ENCODE measurements at regions not wholly inside any gene's neighbourhood (a gene's known extent, or its start where the extent isn't known, plus 50 kb on each side); places are given as distances from the start of the nearest gene placed in this dataset.

- Histone ChIP-seq H3K79me2 (ENCODE audit: low read length) (no peaks in the 10 kb centered on the region), H3K4me1 (ENCODE audit: low read length) (peaks cover 9% of the 10 kb centered on the region), H4K20me1 (ENCODE audit: insufficient read depth, low read depth, low read length) (no peaks in the 10 kb centered on the region), H3K9me3 (ENCODE audit: low read length) (peaks cover 5% of the 10 kb centered on the region; the same call in 1 of the 2 replicates), H3K9ac (ENCODE audit: low read length) (no peak overlapping the region), H2AFZ (ENCODE audit: low read length) (peak overlapping the region; percentile 84), H3K27ac (ENCODE audit: low read length) (no peak overlapping the region), H3K4me2 (ENCODE audit: low read depth, low read length, poor library complexity, severe bottlenecking) (peak overlapping the region; percentile 24), H3K9me2 (replicated peaks; ENCODE audit: insufficient read depth, low read length) (no peaks in the 10 kb centered on the region), H3K36me3 (ENCODE audit: insufficient read depth, low read length) (no peaks in the 10 kb centered on the region), H3K4me3 (ENCODE audit: low read length) (0 out of 2 replicates have a peak overlapping the region, but pooled peaks have one; percentile 17), H3K27me3 (ENCODE audit: low read length) (no peaks in the 10 kb centered on the region)
- peak; percentile 58 for DNase-seq
These were observed 288.4 kb downstream of the GXYLT1 start for GRCh38 chr12:41856228-41856627.

- Histone ChIP-seq H3K4me1 (ENCODE audit: low read length) (peaks cover 3% of the 10 kb centered on the region; the same call in 1 of the 2 replicates), H3K4me3 (ENCODE audit: low read length) (no peak overlapping the region), H3K4me2 (ENCODE audit: low read depth, low read length, poor library complexity, severe bottlenecking) (no peak overlapping the region), H4K20me1 (ENCODE audit: insufficient read depth, low read depth, low read length) (no peaks in the 10 kb centered on the region), H3K36me3 (ENCODE audit: insufficient read depth, low read length) (no peaks in the 10 kb centered on the region), H3K27me3 (ENCODE audit: low read length) (no peaks in the 10 kb centered on the region), H3K9ac (ENCODE audit: low read length) (no peak overlapping the region), H3K27ac (ENCODE audit: low read length) (no peak overlapping the region), H3K9me3 (ENCODE audit: low read length) (no peaks in the 10 kb centered on the region), H3K79me2 (ENCODE audit: low read length) (no peaks in the 10 kb centered on the region), H2AFZ (ENCODE audit: low read length) (no peak overlapping the region), H3K9me2 (replicated peaks; ENCODE audit: insufficient read depth, low read length) (no peaks in the 10 kb centered on the region)
- no peak for DNase-seq
These were observed 294.6 kb downstream of the GXYLT1 start for GRCh38 chr12:41850046-41850445.

- Histone ChIP-seq H3K27ac (ENCODE audit: low read length) (no peak overlapping the region), H4K20me1 (ENCODE audit: insufficient read depth, low read depth, low read length) (no peaks in the 10 kb centered on the region)
These were observed 298.0 kb downstream of the GXYLT1 start for GRCh38 chr12:41846718-41847117.

GRCh38 chr12:41836416-41836815, 308.3 kb downstream of the GXYLT1 start:
- no peak for DNase-seq
- no peaks in the 10 kb centered on the region for H3K9me2 ChIP-seq (replicated peaks; ENCODE audit: insufficient read depth, low read length)
- peaks cover 4% of the 10 kb centered on the region; the same call in 1 of the 2 replicates for H3K4me1 ChIP-seq (ENCODE audit: low read length)
- no peak overlapping the region for H3K4me3 ChIP-seq (ENCODE audit: low read length)
- H3K27me3 ChIP-seq (ENCODE audit: low read length): no peaks in the 10 kb centered on the region
- H3K79me2 ChIP-seq (ENCODE audit: low read length): no peaks in the 10 kb centered on the region
- no peaks in the 10 kb centered on the region for H3K36me3 ChIP-seq (ENCODE audit: insufficient read depth, low read length)
- no peaks in the 10 kb centered on the region for H4K20me1 ChIP-seq (ENCODE audit: insufficient read depth, low read depth, low read length)
- H3K9me3 ChIP-seq (ENCODE audit: low read length): no peaks in the 10 kb centered on the region
- no peak overlapping the region for H3K9ac ChIP-seq (ENCODE audit: low read length)
- H2AFZ ChIP-seq (ENCODE audit: low read length): no peak overlapping the region
- no peak overlapping the region for H3K4me2 ChIP-seq (ENCODE audit: low read depth, low read length, poor library complexity, severe bottlenecking)
- no peak overlapping the region for H3K27ac ChIP-seq (ENCODE audit: low read length)

More at GRCh38 chr12:41846718-41847117, 298.0 kb downstream of the GXYLT1 start:
- Histone ChIP-seq H3K9me3 (ENCODE audit: low read length) (no peaks in the 10 kb centered on the region), H3K4me1 (ENCODE audit: low read length) (peaks cover 3% of the 10 kb centered on the region; the same call in 1 of the 2 replicates), H3K4me3 (ENCODE audit: low read length) (no peak overlapping the region), H2AFZ (ENCODE audit: low read length) (no peak overlapping the region), H3K9me2 (replicated peaks; ENCODE audit: insufficient read depth, low read length) (no peaks in the 10 kb centered on the region), H3K36me3 (ENCODE audit: insufficient read depth, low read length) (no peaks in the 10 kb centered on the region), H3K4me2 (ENCODE audit: low read depth, low read length, poor library complexity, severe bottlenecking) (no peak overlapping the region), H3K9ac (ENCODE audit: low read length) (no peak overlapping the region), H3K27me3 (ENCODE audit: low read length) (no peaks in the 10 kb centered on the region), H3K79me2 (ENCODE audit: low read length) (no peaks in the 10 kb centered on the region)
- no peak for DNase-seq

GRCh38 chr12:41835556-41835955, 309.1 kb downstream of the GXYLT1 start:
- H4K20me1 ChIP-seq (ENCODE audit: insufficient read depth, low read depth, low read length): no peaks in the 10 kb centered on the region
- no peaks in the 10 kb centered on the region for H3K9me2 ChIP-seq (replicated peaks; ENCODE audit: insufficient read depth, low read length)
- H3K4me3 ChIP-seq (ENCODE audit: low read length): no peak overlapping the region
- H2AFZ ChIP-seq (ENCODE audit: low read length): no peak overlapping the region
- H3K27ac ChIP-seq (ENCODE audit: low read length): no peak overlapping the region
- H3K9me3 ChIP-seq (ENCODE audit: low read length): no peaks in the 10 kb centered on the region
- no peaks in the 10 kb centered on the region for H3K79me2 ChIP-seq (ENCODE audit: low read length)
- no peaks in the 10 kb centered on the region for H3K36me3 ChIP-seq (ENCODE audit: insufficient read depth, low read length)
- no peak overlapping the region for H3K9ac ChIP-seq (ENCODE audit: low read length)
- H3K4me1 ChIP-seq (ENCODE audit: low read length): peaks cover 8% of the 10 kb centered on the region
- H3K4me2 ChIP-seq (ENCODE audit: low read depth, low read length, poor library complexity, severe bottlenecking): no peak overlapping the region
- no peak for DNase-seq
- H3K27me3 ChIP-seq (ENCODE audit: low read length): no peaks in the 10 kb centered on the region

GRCh38 chr12:41819948-41820347, 324.7 kb downstream of the GXYLT1 start:
- Histone ChIP-seq H3K4me2 (ENCODE audit: low read depth, low read length, poor library complexity, severe bottlenecking) (no peak overlapping the region), H3K4me3 (ENCODE audit: low read length) (no peak overlapping the region), H3K4me1 (ENCODE audit: low read length) (no peaks in the 10 kb centered on the region), H3K27ac (ENCODE audit: low read length) (no peak overlapping the region), H3K27me3 (ENCODE audit: low read length) (no peaks in the 10 kb centered on the region), H3K79me2 (ENCODE audit: low read length) (no peaks in the 10 kb centered on the region), H4K20me1 (ENCODE audit: insufficient read depth, low read depth, low read length) (no peaks in the 10 kb centered on the region), H2AFZ (ENCODE audit: low read length) (no peak overlapping the region), H3K36me3 (ENCODE audit: insufficient read depth, low read length) (no peaks in the 10 kb centered on the region), H3K9me3 (ENCODE audit: low read length) (no peaks in the 10 kb centered on the region), H3K9me2 (replicated peaks; ENCODE audit: insufficient read depth, low read length) (no peaks in the 10 kb centered on the region), H3K9ac (ENCODE audit: low read length) (no peak overlapping the region)
- no peak for DNase-seq

GRCh38 chr12:41804026-41804425, 340.6 kb downstream of the GXYLT1 start:
- Histone ChIP-seq H3K27ac (ENCODE audit: low read length) (no peak overlapping the region), H3K4me3 (ENCODE audit: low read length) (no peak overlapping the region), H3K9me3 (ENCODE audit: low read length) (no peaks in the 10 kb centered on the region), H3K9me2 (replicated peaks; ENCODE audit: insufficient read depth, low read length) (no peaks in the 10 kb centered on the region), H3K36me3 (ENCODE audit: insufficient read depth, low read length) (no peaks in the 10 kb centered on the region), H3K4me2 (ENCODE audit: low read depth, low read length, poor library complexity, severe bottlenecking) (no peak overlapping the region), H3K9ac (ENCODE audit: low read length) (no peak overlapping the region), H4K20me1 (ENCODE audit: insufficient read depth, low read depth, low read length) (no peaks in the 10 kb centered on the region), H3K4me1 (ENCODE audit: low read length) (0 out of 2 replicates have a peak, but pooled peaks cover 3% of the 10 kb centered on the region), H3K79me2 (ENCODE audit: low read length) (no peaks in the 10 kb centered on the region), H3K27me3 (ENCODE audit: low read length) (no peaks in the 10 kb centered on the region), H2AFZ (ENCODE audit: low read length) (peak overlapping the region; percentile 55; the same call in 1 of the 2 replicates)
- no peak for DNase-seq

- H3K27me3 ChIP-seq (ENCODE audit: low read length): no peaks in the 10 kb centered on the region
- H3K36me3 ChIP-seq (ENCODE audit: insufficient read depth, low read length): no peaks in the 10 kb centered on the region
- H3K9me2 ChIP-seq (replicated peaks; ENCODE audit: insufficient read depth, low read length): no peaks in the 10 kb centered on the region
- 0 out of 2 replicates have a peak overlapping the region, but pooled peaks have one; percentile 20 for H2AFZ ChIP-seq (ENCODE audit: low read length)
- no peak overlapping the region for H3K9ac ChIP-seq (ENCODE audit: low read length)
- 0 out of 2 replicates have a peak, but pooled peaks cover 3% of the 10 kb centered on the region for H3K4me1 ChIP-seq (ENCODE audit: low read length)
- no peak overlapping the region for H3K4me3 ChIP-seq (ENCODE audit: low read length)
- H3K27ac ChIP-seq (ENCODE audit: low read length): no peak overlapping the region
- H3K79me2 ChIP-seq (ENCODE audit: low read length): no peaks in the 10 kb centered on the region
- no peaks in the 10 kb centered on the region for H3K9me3 ChIP-seq (ENCODE audit: low read length)
- no peak overlapping the region for H3K4me2 ChIP-seq (ENCODE audit: low read depth, low read length, poor library complexity, severe bottlenecking)
- no peak for DNase-seq
- H4K20me1 ChIP-seq (ENCODE audit: insufficient read depth, low read depth, low read length): no peaks in the 10 kb centered on the region
These were observed 341.9 kb downstream of the GXYLT1 start for GRCh38 chr12:41802803-41803202.

Measured in Karpas-422 (cell line).